ENCODE measurements at regions not wholly inside any gene's neighbourhood (a gene's known extent, or its start where the extent isn't known, plus 50 kb on each side); places are given as distances from the start of the nearest gene placed in this dataset.

DNA sequence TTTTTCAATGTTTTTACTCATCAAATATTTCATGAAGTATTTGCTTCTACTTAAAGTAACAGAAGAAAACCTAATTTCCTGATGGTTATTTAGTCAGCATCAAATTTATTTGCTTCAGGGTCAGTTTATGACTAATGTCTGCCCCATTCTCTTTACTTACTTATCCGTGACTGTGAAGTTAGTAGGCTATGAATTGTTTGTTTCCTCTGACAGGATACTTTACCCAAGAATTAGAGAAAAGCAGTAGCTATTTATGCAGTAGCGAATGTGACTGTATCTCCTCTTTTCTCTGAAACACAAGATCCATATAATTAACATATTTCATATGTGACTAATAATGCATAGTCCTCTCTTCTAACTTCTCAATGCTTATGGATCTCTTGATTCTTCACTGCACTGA is 329.9 kb upstream of the ROBO1 start:
- Histone ChIP-seq H3K27me3 (ENCODE audit: control insufficient read depth in 4 of 4, insufficient read depth in 4 of 4, low read length in 3 of 4) (no peaks in the 10 kb centered on the region), H3K4me1 (ENCODE audit: control insufficient read depth in 4 of 4, insufficient read depth in 4 of 4, low read length in 3 of 4) (no peaks in the 10 kb centered on the region), H3K36me3 (ENCODE audit: control insufficient read depth in 4 of 4, insufficient read depth in 3 of 4, low read depth in 1 of 4, low read length in 3 of 4) (no peaks in the 10 kb centered on the region), H3K9me3 (ENCODE audit: control insufficient read depth in 4 of 4, low read length in 3 of 4) (no peaks in the 10 kb centered on the region), H3K9ac (ENCODE audit: low read depth in 1 of 2, low read length in 2 of 2) (no peak overlapping the region), H3K4me3 (ENCODE audit: low read depth in 1 of 3, low read length in 3 of 3) (no peak overlapping the region), H3K27ac (ENCODE audit: low read depth in 1 of 2, low read length in 2 of 2) (no peak overlapping the region)
- 68% methylated on average over 2 of the region's 2 CpGs for WGBS
- TF ChIP-seq FOXA2 (IDR thresholded peaks at IDR 0.05) (no peak), GABPA (IDR thresholded peaks at IDR 0.05 in 1 of 2, conservative IDR thresholded peaks at IDR 0.05 in 1 of 2) (no peak), RXRA (IDR thresholded peaks at IDR 0.05) (no peak), SP1 (IDR thresholded peaks at IDR 0.05) (no peak), HNF4G (IDR thresholded peaks at IDR 0.05) (no peak), EGR1 (IDR thresholded peaks at IDR 0.05; ENCODE audit: low read depth in 2 of 2) (no peak), YY1 (IDR thresholded peaks at IDR 0.05) (no peak), FOXA1 (IDR thresholded peaks at IDR 0.05) (no peak), RAD21 (IDR thresholded peaks at IDR 0.05) (no peak), JUND (IDR thresholded peaks at IDR 0.05) (no peak), NR2F2 (IDR thresholded peaks at IDR 0.05) (no peak), TAF1 (conservative IDR thresholded peaks at IDR 0.05) (no peak)
- TF ChIP-seq, protein P1, sequence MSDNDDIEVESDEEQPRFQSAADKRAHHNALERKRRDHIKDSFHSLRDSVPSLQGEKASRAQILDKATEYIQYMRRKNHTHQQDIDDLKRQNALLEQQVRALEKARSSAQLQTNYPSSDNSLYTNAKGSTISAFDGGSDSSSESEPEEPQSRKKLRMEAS (IDR thresholded peaks at IDR 0.05): no peak
- TF ChIP-seq, protein P2, sequence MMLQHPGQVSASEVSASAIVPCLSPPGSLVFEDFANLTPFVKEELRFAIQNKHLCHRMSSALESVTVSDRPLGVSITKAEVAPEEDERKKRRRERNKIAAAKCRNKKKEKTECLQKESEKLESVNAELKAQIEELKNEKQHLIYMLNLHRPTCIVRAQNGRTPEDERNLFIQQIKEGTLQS (IDR thresholded peaks at IDR 0.05): no peak
- TF ChIP-seq, protein P3, sequence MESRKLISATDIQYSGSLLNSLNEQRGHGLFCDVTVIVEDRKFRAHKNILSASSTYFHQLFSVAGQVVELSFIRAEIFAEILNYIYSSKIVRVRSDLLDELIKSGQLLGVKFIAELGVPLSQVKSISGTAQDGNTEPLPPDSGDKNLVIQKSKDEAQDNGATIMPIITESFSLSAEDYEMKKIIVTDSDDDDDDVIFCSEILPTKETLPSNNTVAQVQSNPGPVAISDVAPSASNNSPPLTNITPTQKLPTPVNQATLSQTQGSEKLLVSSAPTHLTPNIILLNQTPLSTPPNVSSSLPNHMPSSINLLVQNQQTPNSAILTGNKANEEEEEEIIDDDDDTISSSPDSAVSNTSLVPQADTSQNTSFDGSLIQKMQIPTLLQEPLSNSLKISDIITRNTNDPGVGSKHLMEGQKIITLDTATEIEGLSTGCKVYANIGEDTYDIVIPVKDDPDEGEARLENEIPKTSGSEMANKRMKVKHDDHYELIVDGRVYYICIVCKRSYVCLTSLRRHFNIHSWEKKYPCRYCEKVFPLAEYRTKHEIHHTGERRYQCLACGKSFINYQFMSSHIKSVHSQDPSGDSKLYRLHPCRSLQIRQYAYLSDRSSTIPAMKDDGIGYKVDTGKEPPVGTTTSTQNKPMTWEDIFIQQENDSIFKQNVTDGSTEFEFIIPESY (IDR thresholded peaks at IDR 0.05): no peak
- TF ChIP-seq, protein P4, sequence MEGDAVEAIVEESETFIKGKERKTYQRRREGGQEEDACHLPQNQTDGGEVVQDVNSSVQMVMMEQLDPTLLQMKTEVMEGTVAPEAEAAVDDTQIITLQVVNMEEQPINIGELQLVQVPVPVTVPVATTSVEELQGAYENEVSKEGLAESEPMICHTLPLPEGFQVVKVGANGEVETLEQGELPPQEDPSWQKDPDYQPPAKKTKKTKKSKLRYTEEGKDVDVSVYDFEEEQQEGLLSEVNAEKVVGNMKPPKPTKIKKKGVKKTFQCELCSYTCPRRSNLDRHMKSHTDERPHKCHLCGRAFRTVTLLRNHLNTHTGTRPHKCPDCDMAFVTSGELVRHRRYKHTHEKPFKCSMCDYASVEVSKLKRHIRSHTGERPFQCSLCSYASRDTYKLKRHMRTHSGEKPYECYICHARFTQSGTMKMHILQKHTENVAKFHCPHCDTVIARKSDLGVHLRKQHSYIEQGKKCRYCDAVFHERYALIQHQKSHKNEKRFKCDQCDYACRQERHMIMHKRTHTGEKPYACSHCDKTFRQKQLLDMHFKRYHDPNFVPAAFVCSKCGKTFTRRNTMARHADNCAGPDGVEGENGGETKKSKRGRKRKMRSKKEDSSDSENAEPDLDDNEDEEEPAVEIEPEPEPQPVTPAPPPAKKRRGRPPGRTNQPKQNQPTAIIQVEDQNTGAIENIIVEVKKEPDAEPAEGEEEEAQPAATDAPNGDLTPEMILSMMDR (IDR thresholded peaks at IDR 0.05; ENCODE audit: low read depth, low read length, missing input control): no peak
- no peak for DNase-seq (ENCODE audit: low spot score)

DNA sequence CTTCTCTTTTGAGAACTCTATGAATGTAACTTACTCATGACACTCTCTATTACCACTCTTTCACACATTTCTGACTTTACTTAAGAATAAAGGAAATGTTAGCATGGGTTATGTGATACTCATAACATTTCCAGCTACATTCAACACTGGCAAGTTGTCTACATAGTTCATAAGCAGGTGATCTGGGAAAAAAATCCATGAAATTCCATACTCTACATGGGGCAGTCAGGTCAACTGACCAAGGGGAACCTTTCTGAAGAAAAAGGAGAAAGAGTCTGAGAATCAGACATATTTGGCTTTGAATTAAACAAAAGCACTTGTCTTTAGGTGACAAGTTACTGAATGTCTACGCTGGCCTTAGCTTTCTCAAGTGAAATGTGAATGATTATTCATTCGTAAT is 329.1 kb upstream of the ROBO1 start:
- Histone ChIP-seq H3K36me3 (ENCODE audit: control insufficient read depth in 4 of 4, insufficient read depth in 3 of 4, low read depth in 1 of 4, low read length in 3 of 4) (no peaks in the 10 kb centered on the region), H3K9me3 (ENCODE audit: control insufficient read depth in 4 of 4, low read length in 3 of 4) (no peaks in the 10 kb centered on the region), H3K4me3 (ENCODE audit: low read depth in 1 of 3, low read length in 3 of 3) (no peak overlapping the region), H3K27me3 (ENCODE audit: control insufficient read depth in 4 of 4, insufficient read depth in 4 of 4, low read length in 3 of 4) (no peaks in the 10 kb centered on the region), H3K4me1 (ENCODE audit: control insufficient read depth in 4 of 4, insufficient read depth in 4 of 4, low read length in 3 of 4) (no peaks in the 10 kb centered on the region), H3K9ac (ENCODE audit: low read depth in 1 of 2, low read length in 2 of 2) (no peak overlapping the region), H3K27ac (ENCODE audit: low read depth in 1 of 2, low read length in 2 of 2) (no peak overlapping the region)
- no peak for DNase-seq (ENCODE audit: low spot score)
- TF ChIP-seq TAF1 (conservative IDR thresholded peaks at IDR 0.05): no peak
- TF ChIP-seq, protein P1 (IDR thresholded peaks at IDR 0.05): no peak
- TF ChIP-seq NR2F2 (IDR thresholded peaks at IDR 0.05): no peak
- TF ChIP-seq HNF4G (IDR thresholded peaks at IDR 0.05): no peak
- no peak for TF ChIP-seq YY1 (IDR thresholded peaks at IDR 0.05)
- TF ChIP-seq SP1 (IDR thresholded peaks at IDR 0.05): no peak
- TF ChIP-seq, protein P2 (IDR thresholded peaks at IDR 0.05): no peak
- no peak for TF ChIP-seq GABPA (IDR thresholded peaks at IDR 0.05 in 1 of 2, conservative IDR thresholded peaks at IDR 0.05 in 1 of 2)
- TF ChIP-seq, protein P5, sequence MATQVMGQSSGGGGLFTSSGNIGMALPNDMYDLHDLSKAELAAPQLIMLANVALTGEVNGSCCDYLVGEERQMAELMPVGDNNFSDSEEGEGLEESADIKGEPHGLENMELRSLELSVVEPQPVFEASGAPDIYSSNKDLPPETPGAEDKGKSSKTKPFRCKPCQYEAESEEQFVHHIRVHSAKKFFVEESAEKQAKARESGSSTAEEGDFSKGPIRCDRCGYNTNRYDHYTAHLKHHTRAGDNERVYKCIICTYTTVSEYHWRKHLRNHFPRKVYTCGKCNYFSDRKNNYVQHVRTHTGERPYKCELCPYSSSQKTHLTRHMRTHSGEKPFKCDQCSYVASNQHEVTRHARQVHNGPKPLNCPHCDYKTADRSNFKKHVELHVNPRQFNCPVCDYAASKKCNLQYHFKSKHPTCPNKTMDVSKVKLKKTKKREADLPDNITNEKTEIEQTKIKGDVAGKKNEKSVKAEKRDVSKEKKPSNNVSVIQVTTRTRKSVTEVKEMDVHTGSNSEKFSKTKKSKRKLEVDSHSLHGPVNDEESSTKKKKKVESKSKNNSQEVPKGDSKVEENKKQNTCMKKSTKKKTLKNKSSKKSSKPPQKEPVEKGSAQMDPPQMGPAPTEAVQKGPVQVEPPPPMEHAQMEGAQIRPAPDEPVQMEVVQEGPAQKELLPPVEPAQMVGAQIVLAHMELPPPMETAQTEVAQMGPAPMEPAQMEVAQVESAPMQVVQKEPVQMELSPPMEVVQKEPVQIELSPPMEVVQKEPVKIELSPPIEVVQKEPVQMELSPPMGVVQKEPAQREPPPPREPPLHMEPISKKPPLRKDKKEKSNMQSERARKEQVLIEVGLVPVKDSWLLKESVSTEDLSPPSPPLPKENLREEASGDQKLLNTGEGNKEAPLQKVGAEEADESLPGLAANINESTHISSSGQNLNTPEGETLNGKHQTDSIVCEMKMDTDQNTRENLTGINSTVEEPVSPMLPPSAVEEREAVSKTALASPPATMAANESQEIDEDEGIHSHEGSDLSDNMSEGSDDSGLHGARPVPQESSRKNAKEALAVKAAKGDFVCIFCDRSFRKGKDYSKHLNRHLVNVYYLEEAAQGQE (IDR thresholded peaks at IDR 0.05): no peak
- TF ChIP-seq FOXA2 (IDR thresholded peaks at IDR 0.05): no peak
- TF ChIP-seq, protein P3 (IDR thresholded peaks at IDR 0.05): no peak
- TF ChIP-seq RXRA (IDR thresholded peaks at IDR 0.05): no peak
- no peak for TF ChIP-seq EGR1 (IDR thresholded peaks at IDR 0.05; ENCODE audit: low read depth in 2 of 2)
- no peak for TF ChIP-seq JUND (IDR thresholded peaks at IDR 0.05)
- TF ChIP-seq HNF4A (conservative IDR thresholded peaks at IDR 0.05): no peak
- TF ChIP-seq, protein P4 (IDR thresholded peaks at IDR 0.05; ENCODE audit: low read depth, low read length, missing input control): no peak
- no peak for TF ChIP-seq RAD21 (IDR thresholded peaks at IDR 0.05)
- WGBS: 74% methylated on average over 2 of the region's 2 CpGs
